RWPE1 (cell line): ENCODE measurements at regions not wholly inside any gene's neighbourhood (a gene's known extent, or its start where the extent isn't known, plus 50 kb on each side); places are given as distances from the start of the nearest gene placed in this dataset.

ENCODE experiments used
- CTCF ChIA-PET: fragments of 350-600 bp; sonication (Branson Sonifier 250); formaldehyde crosslinking; extraction: SDS; loops from one replicate; lab custom pipeline; 2021; lab: Yijun Ruan, JAX
- POLR2A ChIA-PET: fragments of 400-600 bp; formaldehyde crosslinking; extraction: SDS; loops from one replicate; lab custom pipeline; 2020; ENCODE audit warnings: antibody characterized with exemption; ENCODE audit not compliant: low non-redundant PET; lab: Yijun Ruan, JAX
- DNase-seq: peaks from one replicate; pipeline ENCODE4 v3.0.0; 2012; ENCODE audit warnings: low spot score
- H3K27ac ChIP-seq: fragments of 450-650 bp; 2 replicates; pipeline ENCODE4 v1.5.1; 2017
- TF ChIP-seq, protein P1 (sequence below): fragments of 450-650 bp; conservative IDR thresholded peaks from 2 replicates; pipeline ENCODE4 v1.5.1; 2017; ENCODE audit warnings: low read depth, mild to moderate bottlenecking

DNA sequence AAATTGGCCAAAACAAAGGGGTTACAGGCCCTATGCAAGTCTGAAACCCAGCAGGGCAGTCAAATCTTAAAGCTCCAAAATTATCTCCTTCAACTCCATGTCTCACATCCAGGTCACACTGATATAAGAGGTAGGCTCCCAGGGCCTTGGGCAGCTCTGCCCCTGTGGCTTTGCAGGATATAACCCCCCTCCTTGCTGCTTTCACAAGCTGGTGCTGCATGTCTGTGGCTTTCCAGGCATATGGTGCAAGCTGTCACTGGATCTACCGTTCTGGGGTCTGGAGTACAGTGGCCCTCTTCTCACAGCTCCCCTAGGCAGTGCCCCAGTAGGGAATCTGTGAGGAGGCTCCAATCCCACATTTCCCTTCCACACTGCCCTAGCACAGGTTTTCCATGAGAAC is 519.6 kb downstream of the ETS1 start:
- no peak for DNase-seq
- ChIA-PET POLR2A (no interaction called here), CTCF (interaction anchor here (0.6 kb wide), 1 partner anchor 1105 kb away, joined by 4 read pairs; no protein-coding TSS in a partner anchor)
- TF ChIP-seq, protein P1, sequence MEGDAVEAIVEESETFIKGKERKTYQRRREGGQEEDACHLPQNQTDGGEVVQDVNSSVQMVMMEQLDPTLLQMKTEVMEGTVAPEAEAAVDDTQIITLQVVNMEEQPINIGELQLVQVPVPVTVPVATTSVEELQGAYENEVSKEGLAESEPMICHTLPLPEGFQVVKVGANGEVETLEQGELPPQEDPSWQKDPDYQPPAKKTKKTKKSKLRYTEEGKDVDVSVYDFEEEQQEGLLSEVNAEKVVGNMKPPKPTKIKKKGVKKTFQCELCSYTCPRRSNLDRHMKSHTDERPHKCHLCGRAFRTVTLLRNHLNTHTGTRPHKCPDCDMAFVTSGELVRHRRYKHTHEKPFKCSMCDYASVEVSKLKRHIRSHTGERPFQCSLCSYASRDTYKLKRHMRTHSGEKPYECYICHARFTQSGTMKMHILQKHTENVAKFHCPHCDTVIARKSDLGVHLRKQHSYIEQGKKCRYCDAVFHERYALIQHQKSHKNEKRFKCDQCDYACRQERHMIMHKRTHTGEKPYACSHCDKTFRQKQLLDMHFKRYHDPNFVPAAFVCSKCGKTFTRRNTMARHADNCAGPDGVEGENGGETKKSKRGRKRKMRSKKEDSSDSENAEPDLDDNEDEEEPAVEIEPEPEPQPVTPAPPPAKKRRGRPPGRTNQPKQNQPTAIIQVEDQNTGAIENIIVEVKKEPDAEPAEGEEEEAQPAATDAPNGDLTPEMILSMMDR = no peak
- no peak overlapping the region for H3K27ac ChIP-seq

DNA sequence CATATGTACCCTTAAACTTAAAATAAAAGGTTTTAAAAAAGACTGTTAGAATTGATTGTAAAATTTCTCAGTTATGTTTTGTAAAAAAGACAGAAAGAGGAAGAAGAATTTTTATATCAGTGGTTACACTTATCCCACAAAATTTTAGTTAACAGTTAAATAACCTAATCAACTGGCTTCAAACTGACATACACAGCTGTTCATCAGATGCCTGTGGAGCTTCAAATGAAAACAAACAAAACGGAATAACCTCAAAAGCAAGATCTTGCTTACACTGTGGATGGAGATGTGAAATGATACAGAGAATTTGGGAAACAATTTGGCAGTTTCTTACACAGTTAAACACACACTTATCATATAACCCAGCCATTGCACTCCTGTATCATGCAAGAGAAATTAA is 521.0 kb downstream of the ETS1 start:
- POLR2A ChIA-PET = no interaction called here
- CTCF ChIA-PET = no interaction called here
- H3K27ac ChIP-seq = no peak overlapping the region
- DNase-seq = no peak
- TF ChIP-seq, protein P1 = no peak

DNA sequence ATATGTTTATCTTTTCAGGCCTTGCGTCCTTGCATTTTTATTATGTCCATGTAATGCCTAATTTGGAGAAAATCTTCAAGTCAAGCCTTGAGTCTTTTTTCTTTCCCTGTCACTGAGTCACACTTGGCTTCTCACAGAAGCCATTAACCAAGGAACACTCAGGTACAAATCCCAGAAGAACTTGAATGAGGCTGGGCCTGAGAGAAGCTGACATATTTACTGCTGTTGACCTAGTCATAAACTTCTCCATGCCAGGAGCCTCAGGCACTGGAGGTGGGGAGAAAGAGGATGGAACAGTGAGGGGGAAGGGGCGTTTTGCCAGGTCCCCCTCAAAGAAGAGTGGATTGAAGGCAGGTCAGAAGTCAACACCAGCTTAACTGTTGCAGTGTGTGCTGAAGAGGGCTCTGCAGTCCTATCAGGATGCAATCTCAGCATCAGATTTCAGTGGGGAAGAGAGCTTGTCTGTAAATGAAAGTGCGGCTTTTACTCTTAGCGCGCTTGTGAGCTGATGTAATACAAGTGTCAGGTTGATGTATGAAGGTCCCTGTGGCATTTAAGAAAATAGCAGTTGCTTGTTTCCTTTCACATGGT is 526.0 kb downstream of the ETS1 start:
- POLR2A ChIA-PET = no interaction called here
- H3K27ac ChIP-seq = no peak overlapping the region
- CTCF ChIA-PET = interaction anchor here (0.6 kb wide), 1 partner anchor 1316 kb away, joined by 4 read pairs; no protein-coding TSS in a partner anchor
- TF ChIP-seq, protein P1 = no peak
- no peak for DNase-seq

DNA sequence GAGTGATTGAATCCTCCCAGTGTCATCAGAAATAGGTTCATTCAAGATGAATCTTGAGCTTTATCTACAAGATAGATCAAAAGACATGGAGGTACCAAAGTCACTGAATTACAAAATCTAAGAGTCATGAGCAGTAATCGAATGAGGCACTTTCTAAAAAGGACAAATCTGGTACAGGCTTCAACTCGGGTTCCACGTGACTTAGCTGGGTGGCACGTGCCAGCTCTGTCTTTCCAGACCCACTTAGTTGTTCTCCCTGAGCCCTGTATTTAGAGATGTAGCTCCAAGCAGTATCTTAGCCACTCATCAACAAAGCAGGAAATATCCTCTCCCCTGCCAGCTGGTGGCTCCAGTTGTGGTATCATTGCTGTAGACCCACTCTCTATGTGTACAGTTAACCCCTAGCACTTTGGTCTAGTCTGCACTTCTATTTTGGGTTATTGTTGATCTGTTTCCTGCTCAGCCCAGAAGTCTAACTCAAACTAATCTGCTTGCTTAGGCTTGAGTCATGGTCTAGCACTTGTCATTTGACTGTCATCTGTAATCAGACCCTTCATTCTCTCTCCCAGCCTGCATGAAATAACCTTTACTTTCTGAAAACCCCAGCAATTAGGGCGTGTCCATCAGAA is 528.7 kb downstream of the ETS1 start:
- H3K27ac ChIP-seq = no peak overlapping the region
- DNase-seq = no peak
- TF ChIP-seq, protein P1 = no peak
- ChIA-PET CTCF (no interaction called here), POLR2A (no interaction called here)

DNA sequence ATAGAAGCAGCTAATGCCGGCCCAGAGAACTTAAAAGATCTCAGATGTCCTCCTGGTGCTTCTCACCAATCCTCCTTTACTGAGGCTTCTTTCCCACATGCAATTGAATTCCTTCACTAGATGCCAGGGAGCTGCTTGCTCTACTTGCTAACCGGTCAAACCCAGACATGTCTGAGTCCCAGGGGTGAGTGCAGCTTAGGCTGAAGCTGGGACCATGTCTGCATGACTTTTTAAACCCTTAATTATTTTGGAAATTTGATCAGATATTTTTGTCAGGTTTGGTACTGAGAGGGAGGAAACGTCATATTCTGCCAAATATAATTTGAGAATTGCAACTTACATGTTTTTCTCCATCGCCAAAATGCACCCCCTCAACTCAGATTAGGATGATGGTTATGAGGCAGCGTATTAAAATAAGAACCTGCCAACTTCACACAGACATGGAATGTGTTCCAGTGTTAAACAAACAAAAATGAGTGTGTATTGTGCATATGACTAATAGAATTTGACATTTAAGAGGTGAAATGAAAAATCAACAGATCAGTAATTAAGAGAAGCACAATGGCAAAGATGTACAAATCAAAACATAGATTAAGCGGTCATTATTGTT is 529.5 kb downstream of the ETS1 start:
- no peak for DNase-seq
- POLR2A ChIA-PET = no interaction called here
- TF ChIP-seq, protein P1 = no peak
- H3K27ac ChIP-seq = no peak overlapping the region
- CTCF ChIA-PET = no interaction called here

DNA sequence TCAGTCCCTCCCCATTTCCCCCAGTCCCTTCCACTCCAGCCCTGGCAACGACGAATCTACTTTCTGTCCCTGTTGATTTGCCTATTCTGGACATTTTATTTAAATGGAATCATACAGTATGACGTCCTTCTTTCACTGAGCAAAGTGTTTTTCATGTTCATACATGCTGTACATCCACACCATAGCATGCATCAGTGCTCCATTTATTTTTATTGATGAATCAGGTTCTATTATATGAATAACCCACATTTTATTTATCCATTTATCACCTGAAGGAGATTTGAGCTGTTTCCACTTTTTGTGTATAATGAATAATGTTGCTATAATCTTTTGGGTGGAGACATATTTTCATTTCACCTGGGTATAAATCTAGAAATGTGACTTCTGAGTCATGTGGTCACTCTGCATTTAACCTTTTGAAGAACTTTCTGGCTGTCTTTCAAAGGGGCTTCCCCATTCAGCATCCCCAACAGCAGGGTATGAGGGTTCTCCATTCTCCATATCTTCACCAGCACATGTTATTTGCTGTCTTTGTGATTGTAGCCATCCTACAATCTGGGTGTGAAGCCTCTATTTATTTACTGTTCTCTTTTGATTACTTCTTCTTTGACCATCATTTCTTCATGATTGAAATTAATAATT is 531.7 kb downstream of the ETS1 start:
- POLR2A ChIA-PET = no interaction called here
- CTCF ChIA-PET = no interaction called here
- H3K27ac ChIP-seq = no peak overlapping the region
- peak; percentile 13 for DNase-seq
- TF ChIP-seq, protein P1 = no peak
